ENCODE measurements at regions not wholly inside any gene's neighbourhood (a gene's known extent, or its start where the extent isn't known, plus 50 kb on each side); places are given as distances from the start of the nearest gene placed in this dataset.
"Not testable (repeated sequence)": the region's sequence is repeated elsewhere in the genome, so short reads cannot be mapped to it uniquely, and the experiment has no call there.

- DNase-seq, result no peak
Measured at GRCh38 chr1:90864681-90865080, 147.6 kb upstream of the BARHL2 start.

- DNase-seq, result no peak
Measured at GRCh38 chr1:90862782-90863181, 145.7 kb upstream of the BARHL2 start.

GRCh38 chr1:90861421-90861820, 144.3 kb upstream of the BARHL2 start:
- not testable (repeated sequence) for DNase-seq

GRCh38 chr1:90856463-90857007, 139.4 kb upstream of the BARHL2 start:
- no peak for DNase-seq

- DNase-seq, result no peak
Measured at GRCh38 chr1:90854397-90854924, 137.4 kb upstream of the BARHL2 start.

- no peak for DNase-seq
Measured at GRCh38 chr1:90851711-90852050, 134.6 kb upstream of the BARHL2 start.

- DNase-seq, result peak; percentile 65 to 92
Measured at GRCh38 chr1:90850898-90851710, 134.0 kb upstream of the BARHL2 start.

GRCh38 chr1:90850181-90850897, 133.2 kb upstream of the BARHL2 start:
- DNase-seq, result peak; percentile 9 to 42

- DNase-seq, result no peak
Measured at GRCh38 chr1:90841473-90841872, 124.4 kb upstream of the BARHL2 start.

GRCh38 chr1:90840352-90840751, 123.2 kb upstream of the BARHL2 start:
- DNase-seq, result peak in 1 of 2 experiments; percentile 19

- DNase-seq, result no peak
Measured at GRCh38 chr1:90839323-90839722, 122.2 kb upstream of the BARHL2 start.

- no peak for DNase-seq
Measured at GRCh38 chr1:90838720-90839119, 121.6 kb upstream of the BARHL2 start.

- DNase-seq, result no peak
Measured at GRCh38 chr1:90837420-90837819, 120.3 kb upstream of the BARHL2 start.

GRCh38 chr1:90836345-90836679, 119.2 kb upstream of the BARHL2 start:
- DNase-seq, result no peak

GRCh38 chr1:90835661-90836344, 118.7 kb upstream of the BARHL2 start:
- no peak for DNase-seq

- peak; percentile 86 to 87 for DNase-seq
Measured at GRCh38 chr1:90834886-90835660, 118.0 kb upstream of the BARHL2 start.

GRCh38 chr1:90834354-90834885, 117.3 kb upstream of the BARHL2 start:
- DNase-seq, result no peak

GRCh38 chr1:90833466-90834110, 116.5 kb upstream of the BARHL2 start:
- no peak for DNase-seq

GRCh38 chr1:90831910-90832309, 114.8 kb upstream of the BARHL2 start:
- DNase-seq, result no peak

GRCh38 chr1:90826834-90827233, 109.7 kb upstream of the BARHL2 start:
- DNase-seq, result no peak

GRCh38 chr1:90826024-90826423, 108.9 kb upstream of the BARHL2 start:
- no peak for DNase-seq

GRCh38 chr1:90824551-90824950, 107.4 kb upstream of the BARHL2 start:
- no peak for DNase-seq

Measured in NCI-H526 (cell line).